Left ventricle myocardium inferior (tissue), 1 donor: ENCODE measurements at regions not wholly inside any gene's neighbourhood (a gene's known extent, or its start where the extent isn't known, plus 50 kb on each side); places are given as distances from the start of the nearest gene placed in this dataset.

Source experiments
- DNase-seq: peaks from one replicate; pipeline ENCODE4 v3.0.0-alpha.2; 2020
- H3K27ac ChIP-seq: fragments of 200-600 bp; replicated peaks from 2 replicates; pipeline ENCODE4 v1.8.0; 2021
- H3K27me3 ChIP-seq: fragments of 200-600 bp; 2 replicates; pipeline ENCODE4 v1.8.0; 2021; ENCODE audit warnings: low read depth
- H3K36me3 ChIP-seq: fragments of 200-600 bp; 2 replicates; pipeline ENCODE4 v1.8.0; 2021
- H3K4me1 ChIP-seq: fragments of 200-600 bp; 2 replicates; pipeline ENCODE4 v1.8.0; 2021
- H3K4me3 ChIP-seq: fragments of 200-600 bp; 2 replicates; pipeline ENCODE4 v1.8.0; 2021; ENCODE audit warnings: mild to moderate bottlenecking, moderate library complexity
- H3K9me3 ChIP-seq: fragments of 200-600 bp; replicated peaks from 2 replicates; pipeline ENCODE4 v1.8.0; 2021
- CTCF ChIP-seq: fragments of 200-600 bp; IDR thresholded peaks from 2 replicates; pipeline ENCODE4 v1.8.0; 2021; ENCODE audit warnings: antibody characterized with exemption, mild to moderate bottlenecking, borderline replicate concordance
- intact Hi-C: fragments of 100-400 bp; cut with micrococcal nuclease; formaldehyde crosslinking; loops from one replicate; pipeline ENCODE4 v1.11.0; 2022
- donor health status: DM: no; HTN: yes; CAD: no; lungs with severe emphysema.

GRCh38 chr2:145626301-145626700 is 1106.4 kb upstream of the ZEB2 start:
- intact Hi-C loops = no loop called here
- Histone ChIP-seq H3K27ac (no peak overlapping the region), H3K4me1 (no peaks in the 10 kb centered on the region), H3K4me3 (no peak overlapping the region), H3K9me3 (no peaks in the 10 kb centered on the region), H3K27me3 (no peaks in the 10 kb centered on the region), H3K36me3 (no peaks in the 10 kb centered on the region)
- TF ChIP-seq CTCF = no peak
- DNase-seq = no peak

- no peak overlapping the region for H3K27ac ChIP-seq
- H3K4me1 ChIP-seq = no peaks in the 10 kb centered on the region
- intact Hi-C loops = no loop called here
- DNase-seq = no peak
- no peaks in the 10 kb centered on the region for H3K9me3 ChIP-seq
- no peaks in the 10 kb centered on the region for H3K27me3 ChIP-seq
- no peaks in the 10 kb centered on the region for H3K36me3 ChIP-seq
- no peak for TF ChIP-seq CTCF
- H3K4me3 ChIP-seq = no peak overlapping the region
These were observed 1105.2 kb upstream of the ZEB2 start for GRCh38 chr2:145625111-145625510.

DNA sequence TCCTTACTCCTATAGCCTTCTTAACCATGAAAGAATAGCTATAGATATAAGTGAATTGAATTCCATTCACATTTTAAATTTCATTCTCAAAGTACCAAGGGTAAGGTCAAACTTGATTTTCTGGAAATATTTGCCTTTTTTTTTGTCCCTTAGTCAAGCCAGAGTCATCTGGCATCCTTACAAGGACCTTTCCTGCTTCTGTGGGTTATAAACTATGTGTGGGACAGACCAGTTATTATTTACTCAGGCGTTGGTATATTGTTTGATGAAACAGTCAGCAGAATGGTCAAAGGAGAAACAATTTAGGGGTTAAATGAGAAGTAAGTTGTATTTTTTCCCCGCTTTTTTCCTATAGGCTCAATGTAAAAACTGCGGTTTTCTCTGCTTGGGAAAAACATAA is 1103.2 kb upstream of the ZEB2 start:
- no peak for TF ChIP-seq CTCF
- H3K4me1 ChIP-seq = no peaks in the 10 kb centered on the region
- intact Hi-C loops = no loop called here
- H3K27me3 ChIP-seq = no peaks in the 10 kb centered on the region
- no peak for DNase-seq
- no peak overlapping the region for H3K27ac ChIP-seq
- no peak overlapping the region for H3K4me3 ChIP-seq
- H3K9me3 ChIP-seq = no peaks in the 10 kb centered on the region
- H3K36me3 ChIP-seq = no peaks in the 10 kb centered on the region

GRCh38 chr2:145622285-145622684 is 1102.4 kb upstream of the ZEB2 start:
- intact Hi-C loops = no loop called here
- Histone ChIP-seq H3K27me3 (no peaks in the 10 kb centered on the region), H3K4me3 (no peak overlapping the region), H3K9me3 (no peaks in the 10 kb centered on the region), H3K4me1 (no peaks in the 10 kb centered on the region), H3K27ac (no peak overlapping the region), H3K36me3 (no peaks in the 10 kb centered on the region)
- DNase-seq = no peak
- no peak for TF ChIP-seq CTCF

DNA sequence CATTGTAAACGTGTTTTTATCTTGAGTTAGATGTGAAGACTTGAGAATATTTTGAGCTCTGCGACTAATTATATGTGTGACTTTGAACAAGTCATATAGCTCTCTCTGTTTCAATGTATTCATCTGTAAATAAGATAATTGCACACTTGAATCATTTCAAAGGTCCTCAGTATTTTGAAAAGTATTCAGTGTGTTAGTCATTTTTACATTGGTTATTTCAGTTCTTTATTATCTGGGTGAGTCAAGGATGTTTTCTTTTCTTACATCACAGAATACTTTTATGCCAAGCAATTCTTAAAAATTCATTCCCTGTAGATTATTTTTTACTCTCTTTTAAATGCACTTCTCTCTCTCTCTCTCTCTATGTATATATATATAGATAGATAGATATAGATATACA is 1098.0 kb upstream of the ZEB2 start:
- TF ChIP-seq CTCF = no peak
- no peaks in the 10 kb centered on the region for H3K36me3 ChIP-seq
- intact Hi-C loops = no loop called here
- no peaks in the 10 kb centered on the region for H3K9me3 ChIP-seq
- no peak overlapping the region for H3K4me3 ChIP-seq
- DNase-seq = no peak
- no peaks in the 10 kb centered on the region for H3K27me3 ChIP-seq
- no peaks in the 10 kb centered on the region for H3K4me1 ChIP-seq
- H3K27ac ChIP-seq = no peak overlapping the region

GRCh38 chr2:145617420-145617819 is 1097.5 kb upstream of the ZEB2 start:
- Histone ChIP-seq H3K4me3 (no peak overlapping the region), H3K27ac (no peak overlapping the region), H3K4me1 (no peaks in the 10 kb centered on the region), H3K9me3 (no peaks in the 10 kb centered on the region), H3K27me3 (no peaks in the 10 kb centered on the region), H3K36me3 (no peaks in the 10 kb centered on the region)
- TF ChIP-seq CTCF = no peak
- no peak for DNase-seq
- intact Hi-C loops = no loop called here
